ENCODE measurements at regions not wholly inside any gene's neighbourhood (a gene's known extent, or its start where the extent isn't known, plus 50 kb on each side); places are given as distances from the start of the nearest gene placed in this dataset.
"Not testable (repeated sequence)": the region's sequence is repeated elsewhere in the genome, so short reads cannot be mapped to it uniquely, and the experiment has no call there.

DNA sequence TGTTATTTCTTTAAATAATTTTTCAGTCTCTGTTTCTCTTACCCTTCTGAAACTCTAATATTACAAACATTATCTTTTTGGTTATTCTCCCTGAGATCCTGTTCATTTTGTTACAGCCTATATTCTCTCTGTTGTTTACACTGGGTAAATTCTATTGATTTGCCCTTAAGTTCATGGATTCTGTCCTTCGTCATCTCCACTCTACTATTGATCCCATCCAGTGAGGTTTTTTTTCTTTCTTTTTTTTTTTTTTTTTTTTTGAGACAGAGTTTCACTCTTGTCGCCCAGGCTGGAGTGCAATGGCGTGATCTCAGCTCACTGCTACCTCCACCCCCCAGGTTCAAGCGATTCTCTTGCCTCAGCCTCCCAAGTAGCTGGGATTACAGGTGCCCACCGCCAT, 393.9 kb downstream of the ZNF674 start:
- TF ChIP-seq POLR2A (IDR thresholded peaks at IDR 0.05), result not testable (repeated sequence)
- TF ChIP-seq, protein P1, sequence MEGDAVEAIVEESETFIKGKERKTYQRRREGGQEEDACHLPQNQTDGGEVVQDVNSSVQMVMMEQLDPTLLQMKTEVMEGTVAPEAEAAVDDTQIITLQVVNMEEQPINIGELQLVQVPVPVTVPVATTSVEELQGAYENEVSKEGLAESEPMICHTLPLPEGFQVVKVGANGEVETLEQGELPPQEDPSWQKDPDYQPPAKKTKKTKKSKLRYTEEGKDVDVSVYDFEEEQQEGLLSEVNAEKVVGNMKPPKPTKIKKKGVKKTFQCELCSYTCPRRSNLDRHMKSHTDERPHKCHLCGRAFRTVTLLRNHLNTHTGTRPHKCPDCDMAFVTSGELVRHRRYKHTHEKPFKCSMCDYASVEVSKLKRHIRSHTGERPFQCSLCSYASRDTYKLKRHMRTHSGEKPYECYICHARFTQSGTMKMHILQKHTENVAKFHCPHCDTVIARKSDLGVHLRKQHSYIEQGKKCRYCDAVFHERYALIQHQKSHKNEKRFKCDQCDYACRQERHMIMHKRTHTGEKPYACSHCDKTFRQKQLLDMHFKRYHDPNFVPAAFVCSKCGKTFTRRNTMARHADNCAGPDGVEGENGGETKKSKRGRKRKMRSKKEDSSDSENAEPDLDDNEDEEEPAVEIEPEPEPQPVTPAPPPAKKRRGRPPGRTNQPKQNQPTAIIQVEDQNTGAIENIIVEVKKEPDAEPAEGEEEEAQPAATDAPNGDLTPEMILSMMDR (IDR thresholded peaks at IDR 0.05), result not testable (repeated sequence)
